ENCODE measurements at regions not wholly inside any gene's neighbourhood (a gene's known extent, or its start where the extent isn't known, plus 50 kb on each side); places are given as distances from the start of the nearest gene placed in this dataset.

DNA sequence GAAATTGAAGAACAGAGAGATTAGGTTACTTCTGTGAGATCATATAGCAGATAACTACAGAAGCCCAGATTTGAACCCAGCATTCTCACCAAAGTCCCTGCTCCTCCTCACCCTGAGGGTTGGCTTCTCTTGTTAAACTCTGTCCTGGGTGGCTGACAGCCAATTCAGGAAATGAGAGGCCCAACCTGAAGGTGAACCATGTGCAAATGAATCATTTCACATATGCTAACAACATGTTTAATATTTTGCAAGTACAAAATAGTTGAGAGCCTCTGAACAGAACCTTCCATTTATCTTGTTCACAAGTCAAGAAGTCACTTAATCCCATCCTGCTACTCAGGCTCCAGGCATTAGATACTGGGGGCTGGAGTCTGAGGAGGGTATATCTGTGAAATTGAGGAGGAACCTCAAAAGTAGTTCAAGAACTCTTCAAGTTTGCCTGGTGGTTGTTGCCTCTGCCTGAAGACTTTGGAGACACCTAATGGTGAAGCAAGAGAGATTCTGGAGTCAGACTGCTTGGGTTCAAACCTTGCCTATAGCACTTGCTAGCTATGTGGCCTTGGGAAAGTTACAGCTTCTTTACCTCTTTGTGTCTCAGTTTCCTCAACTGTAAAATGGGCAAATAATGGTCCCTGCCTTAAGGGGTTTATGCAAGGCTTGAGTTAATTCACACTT lies 564.0 kb downstream of the PSAT1 start:
- no peak for TF ChIP-seq EZH2phosphoT487 (IDR thresholded peaks at IDR 0.05; ENCODE audit: low read length)
- TF ChIP-seq, protein P1, sequence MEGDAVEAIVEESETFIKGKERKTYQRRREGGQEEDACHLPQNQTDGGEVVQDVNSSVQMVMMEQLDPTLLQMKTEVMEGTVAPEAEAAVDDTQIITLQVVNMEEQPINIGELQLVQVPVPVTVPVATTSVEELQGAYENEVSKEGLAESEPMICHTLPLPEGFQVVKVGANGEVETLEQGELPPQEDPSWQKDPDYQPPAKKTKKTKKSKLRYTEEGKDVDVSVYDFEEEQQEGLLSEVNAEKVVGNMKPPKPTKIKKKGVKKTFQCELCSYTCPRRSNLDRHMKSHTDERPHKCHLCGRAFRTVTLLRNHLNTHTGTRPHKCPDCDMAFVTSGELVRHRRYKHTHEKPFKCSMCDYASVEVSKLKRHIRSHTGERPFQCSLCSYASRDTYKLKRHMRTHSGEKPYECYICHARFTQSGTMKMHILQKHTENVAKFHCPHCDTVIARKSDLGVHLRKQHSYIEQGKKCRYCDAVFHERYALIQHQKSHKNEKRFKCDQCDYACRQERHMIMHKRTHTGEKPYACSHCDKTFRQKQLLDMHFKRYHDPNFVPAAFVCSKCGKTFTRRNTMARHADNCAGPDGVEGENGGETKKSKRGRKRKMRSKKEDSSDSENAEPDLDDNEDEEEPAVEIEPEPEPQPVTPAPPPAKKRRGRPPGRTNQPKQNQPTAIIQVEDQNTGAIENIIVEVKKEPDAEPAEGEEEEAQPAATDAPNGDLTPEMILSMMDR (IDR thresholded peaks at IDR 0.05; ENCODE audit: low read length), result no peak
